GM21576 (cell line): ENCODE measurements at regions not wholly inside any gene's neighbourhood (a gene's known extent, or its start where the extent isn't known, plus 50 kb on each side); places are given as distances from the start of the nearest gene placed in this dataset.

Experiments
- ATAC-seq: cut with Tn5 transposase; IDR thresholded peaks from one replicate; pipeline ENCODE4 v1.9.1; 2021; ENCODE audit warnings: mild to moderate bottlenecking, moderate library complexity; ENCODE audit not compliant: unreplicated experiment

DNA sequence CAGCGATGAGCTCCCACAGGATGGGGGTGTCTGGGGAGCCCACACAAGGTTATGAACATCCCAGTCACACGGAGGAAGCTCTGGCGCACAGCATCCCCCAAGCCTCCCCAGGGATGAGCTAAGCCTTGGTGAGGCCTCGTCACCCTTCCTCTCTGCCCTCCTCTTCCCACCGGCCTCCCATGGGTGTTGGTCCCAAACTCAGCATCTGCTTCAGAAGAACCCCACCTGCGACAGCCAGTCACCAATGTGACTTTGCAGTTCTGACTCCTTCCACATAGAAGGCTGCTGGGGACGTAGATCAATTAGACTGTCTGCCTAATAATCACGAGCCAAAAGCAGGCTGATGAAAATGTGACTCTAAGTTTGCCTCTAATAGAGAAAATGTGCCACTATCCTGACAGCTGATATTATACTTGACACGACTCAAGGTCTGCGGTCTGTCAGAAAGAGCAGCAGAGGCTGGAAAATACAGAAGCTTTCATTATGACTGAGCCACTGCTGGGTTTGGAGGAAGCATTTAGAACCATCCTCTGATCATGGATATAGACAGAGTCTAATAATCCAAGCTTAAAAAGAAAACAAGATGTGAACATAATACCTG lies 116.0 kb upstream of the PFKP start:
- ATAC-seq, result no peak

GRCh38 chr10:2950546-2950945 lies 116.8 kb upstream of the PFKP start:
- no peak for ATAC-seq

DNA sequence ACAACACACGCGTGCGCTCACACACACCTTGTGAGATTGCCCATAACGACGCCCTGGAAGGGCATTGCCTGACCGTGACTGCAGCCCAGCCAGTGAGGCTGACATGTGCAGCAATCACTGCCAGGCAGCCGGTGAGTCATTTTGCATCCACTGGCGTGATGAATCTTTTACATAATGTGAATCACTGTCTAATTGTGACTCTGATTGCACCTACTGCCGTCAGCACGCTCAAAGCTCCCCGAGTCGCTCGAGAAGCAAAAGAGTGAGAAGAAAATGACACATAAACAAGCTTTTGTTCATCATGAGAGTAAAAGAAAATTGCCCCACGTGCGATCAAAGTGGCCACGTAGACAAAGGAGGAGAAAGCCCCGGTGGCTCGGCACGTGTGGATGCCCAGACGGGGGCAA lies 117.4 kb upstream of the PFKP start:
- peak; percentile 51 for ATAC-seq

- ATAC-seq, result no peak
Observed at GRCh38 chr10:2949221-2949947, 118.0 kb upstream of the PFKP start.

DNA sequence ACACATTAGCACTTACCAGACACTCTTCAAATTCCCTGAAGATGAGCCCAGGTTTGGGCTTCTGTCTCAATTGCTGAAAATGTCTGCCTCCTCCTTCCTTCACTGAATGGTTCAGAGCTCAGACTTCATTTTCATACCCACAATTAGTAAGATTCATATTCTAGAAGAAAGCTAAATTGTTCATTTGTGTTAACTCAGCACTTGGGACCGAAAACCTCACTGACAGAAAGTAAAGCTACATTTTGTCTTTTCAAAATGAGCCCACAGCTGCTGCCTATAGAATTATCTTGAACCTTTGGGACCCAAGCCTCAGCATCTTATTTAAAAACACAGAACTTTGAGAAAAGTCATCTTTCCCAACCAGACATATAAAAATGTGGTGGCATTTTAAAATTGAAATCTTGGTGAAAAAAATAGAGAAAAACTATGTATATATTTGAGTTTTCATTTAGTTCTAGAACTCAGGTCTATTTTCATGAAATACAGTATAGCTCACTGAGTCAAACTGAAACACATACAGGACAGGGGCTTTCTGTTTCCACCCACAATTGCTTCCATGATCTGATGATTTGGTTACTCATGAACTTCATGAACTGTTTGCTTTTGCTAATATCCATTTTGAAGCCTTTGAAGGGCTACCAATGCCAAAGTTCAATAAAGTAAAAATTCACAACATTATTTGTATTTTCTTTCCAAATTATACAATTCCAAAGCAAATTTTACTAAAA lies 119.1 kb upstream of the PFKP start:
- ATAC-seq, result peak; percentile 77

DNA sequence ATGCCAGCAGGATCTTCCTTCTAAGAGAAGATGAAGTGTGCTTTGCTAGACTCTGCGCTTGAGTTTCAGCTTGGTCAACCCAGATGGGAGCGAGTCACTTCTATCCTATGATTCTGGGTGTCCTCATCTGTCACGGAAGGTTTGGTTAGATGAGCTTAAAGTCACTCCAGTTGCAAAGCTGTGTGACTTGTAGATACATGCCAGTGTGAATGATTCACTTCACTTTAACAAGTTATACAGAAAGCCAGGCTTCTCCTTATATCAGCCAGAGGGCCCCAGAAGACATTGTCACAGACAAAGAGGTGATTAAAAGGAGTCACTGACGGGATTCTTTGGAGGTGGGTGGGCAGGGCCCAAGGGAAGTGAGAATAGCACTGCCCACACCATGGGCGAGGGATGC lies 122.6 kb upstream of the PFKP start:
- no peak for ATAC-seq

GRCh38 chr10:2943932-2944614 lies 123.3 kb upstream of the PFKP start:
- ATAC-seq, result no peak

GRCh38 chr10:2942938-2943337 lies 124.4 kb upstream of the PFKP start:
- ATAC-seq, result no peak

DNA sequence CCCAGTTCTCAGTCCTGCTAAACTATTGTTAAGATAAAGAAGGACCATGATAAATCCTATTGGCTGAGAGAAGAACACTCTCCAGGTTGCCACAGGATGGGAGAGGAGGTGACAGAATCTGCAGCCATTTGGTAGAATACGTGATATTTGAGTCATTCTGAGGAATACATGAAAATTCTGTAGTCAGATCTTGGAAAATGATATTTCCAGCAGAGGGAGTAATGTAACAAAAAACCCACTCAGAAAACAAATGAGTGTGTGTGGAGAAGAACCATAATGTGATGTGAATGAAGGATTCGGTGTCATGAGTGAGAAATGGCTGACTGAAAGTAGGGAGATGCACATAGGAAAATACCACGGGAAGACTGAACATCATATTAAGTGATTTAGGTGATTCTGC lies 128.5 kb upstream of the PFKP start:
- ATAC-seq, result no peak

GRCh38 chr10:2936816-2937215 lies 130.5 kb upstream of the PFKP start:
- ATAC-seq, result no peak

DNA sequence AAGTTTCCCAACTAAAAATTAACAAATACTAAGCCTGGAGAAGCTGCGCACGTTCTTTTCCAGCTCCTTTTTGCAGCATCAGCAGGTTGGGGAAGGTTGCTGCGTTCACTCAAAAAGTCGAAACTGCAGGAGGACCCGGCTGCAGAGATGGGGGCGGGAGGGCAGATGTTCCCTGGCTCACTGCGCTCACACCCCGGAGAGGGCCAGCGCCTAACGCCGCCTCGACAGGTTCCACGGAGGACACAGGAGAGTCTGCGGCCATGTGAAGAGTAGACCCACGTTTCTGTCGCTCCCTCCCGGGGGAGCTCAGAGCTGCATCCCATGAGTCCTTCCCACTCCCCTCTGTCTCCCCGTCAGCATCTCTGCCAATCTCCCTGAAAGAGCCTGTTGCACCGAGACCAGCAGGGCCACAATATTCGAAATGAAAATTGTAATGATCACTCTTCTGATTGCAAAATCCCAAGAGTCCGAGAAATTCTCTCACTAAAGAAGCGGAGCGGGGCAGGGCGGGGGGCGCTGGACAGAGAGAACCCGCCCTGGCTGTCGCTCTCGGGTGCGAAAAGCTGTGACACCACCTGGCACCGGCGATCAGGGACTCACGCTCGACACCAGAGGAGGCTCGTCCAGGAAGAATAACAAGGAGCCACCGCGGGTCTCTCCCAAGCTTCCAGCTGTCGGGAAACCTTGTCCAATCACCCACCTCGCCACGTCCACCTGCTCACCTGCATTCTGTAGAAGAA lies 131.5 kb upstream of the PFKP start:
- no peak for ATAC-seq

DNA sequence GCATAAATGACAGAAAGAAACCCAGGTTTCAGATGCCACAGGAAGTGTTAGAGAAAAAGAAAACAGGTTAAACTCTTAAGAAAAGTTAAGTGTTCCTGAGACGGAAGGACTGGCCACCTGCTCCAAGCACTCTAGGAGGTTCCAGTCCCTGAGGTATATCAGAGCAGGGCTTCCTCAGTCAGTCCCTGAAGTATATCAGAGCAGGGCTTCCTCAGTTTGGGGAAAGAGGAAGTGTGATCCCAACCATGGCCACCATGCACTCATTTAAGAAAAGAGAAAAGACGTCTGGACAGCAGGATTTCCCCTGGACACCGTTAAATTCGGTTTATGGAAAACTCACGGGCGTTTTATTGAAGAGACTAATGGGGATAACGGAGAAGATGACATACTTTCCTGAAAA lies 133.4 kb upstream of the PFKP start:
- no peak for ATAC-seq

DNA sequence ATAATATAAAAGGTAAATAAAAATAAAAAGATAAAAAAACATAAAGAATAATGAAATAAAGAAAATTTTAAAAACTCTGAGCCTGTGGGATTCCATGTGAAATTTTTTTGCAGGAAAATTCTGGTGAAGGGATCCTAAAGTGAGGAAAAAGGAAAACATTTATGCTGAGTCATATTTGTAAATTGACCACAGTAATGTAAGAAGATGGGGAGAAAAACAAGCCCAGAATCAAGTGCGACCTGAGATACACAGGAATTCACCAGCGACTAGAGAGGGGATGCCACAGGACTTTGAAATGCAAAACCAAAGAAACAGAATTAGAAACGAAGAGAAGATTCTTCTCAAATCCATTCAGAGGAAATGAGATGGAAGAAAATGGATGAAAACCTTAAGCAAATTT lies 133.8 kb upstream of the PFKP start:
- ATAC-seq, result no peak

- no peak for ATAC-seq
Observed at GRCh38 chr10:2933071-2933470, 134.3 kb upstream of the PFKP start.

- ATAC-seq, result no peak
Observed at GRCh38 chr10:2929480-2930258, 137.7 kb upstream of the PFKP start.

DNA sequence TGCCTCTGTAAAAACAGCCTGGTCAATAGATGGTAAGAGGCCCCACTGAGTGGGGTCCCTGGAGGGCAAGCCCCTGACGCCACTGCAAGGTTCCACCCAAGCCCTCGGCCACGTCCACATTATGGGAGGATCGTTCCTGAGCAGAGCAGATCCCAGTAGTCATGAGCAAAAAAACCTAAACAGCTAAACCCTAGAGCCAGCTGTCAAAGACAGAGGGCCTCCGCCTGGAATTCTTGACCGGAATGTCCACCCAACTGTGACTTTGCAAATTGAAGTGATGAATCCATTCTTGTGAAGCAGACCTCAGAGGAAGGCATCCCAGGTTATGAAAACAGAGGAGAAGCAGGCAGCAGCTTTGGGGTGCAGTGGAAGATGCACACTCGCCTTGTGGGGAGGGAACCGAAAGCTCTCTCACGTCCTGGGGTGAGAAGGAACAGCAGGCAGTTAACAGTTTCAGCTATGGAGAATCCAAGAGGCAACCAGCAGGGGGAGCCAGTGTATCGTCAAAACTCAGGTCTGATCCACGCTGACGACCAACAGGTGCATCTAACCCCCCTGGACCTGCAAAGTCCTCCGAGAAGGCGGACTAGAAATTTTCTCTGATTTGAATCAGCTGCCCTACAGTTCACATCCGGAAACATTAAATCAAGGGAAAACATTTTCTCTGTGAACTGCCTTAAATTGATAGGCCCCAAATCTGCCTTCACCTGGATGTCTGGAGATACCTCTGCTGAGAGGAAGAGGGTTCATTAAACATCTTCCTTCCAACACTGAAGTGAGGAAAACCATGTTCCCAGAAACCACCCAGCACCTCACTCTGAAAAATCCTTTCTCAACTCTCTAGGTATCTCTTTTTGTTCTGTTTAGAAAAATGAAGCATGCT lies 139.1 kb upstream of the PFKP start:
- peak; percentile 94 for ATAC-seq

DNA sequence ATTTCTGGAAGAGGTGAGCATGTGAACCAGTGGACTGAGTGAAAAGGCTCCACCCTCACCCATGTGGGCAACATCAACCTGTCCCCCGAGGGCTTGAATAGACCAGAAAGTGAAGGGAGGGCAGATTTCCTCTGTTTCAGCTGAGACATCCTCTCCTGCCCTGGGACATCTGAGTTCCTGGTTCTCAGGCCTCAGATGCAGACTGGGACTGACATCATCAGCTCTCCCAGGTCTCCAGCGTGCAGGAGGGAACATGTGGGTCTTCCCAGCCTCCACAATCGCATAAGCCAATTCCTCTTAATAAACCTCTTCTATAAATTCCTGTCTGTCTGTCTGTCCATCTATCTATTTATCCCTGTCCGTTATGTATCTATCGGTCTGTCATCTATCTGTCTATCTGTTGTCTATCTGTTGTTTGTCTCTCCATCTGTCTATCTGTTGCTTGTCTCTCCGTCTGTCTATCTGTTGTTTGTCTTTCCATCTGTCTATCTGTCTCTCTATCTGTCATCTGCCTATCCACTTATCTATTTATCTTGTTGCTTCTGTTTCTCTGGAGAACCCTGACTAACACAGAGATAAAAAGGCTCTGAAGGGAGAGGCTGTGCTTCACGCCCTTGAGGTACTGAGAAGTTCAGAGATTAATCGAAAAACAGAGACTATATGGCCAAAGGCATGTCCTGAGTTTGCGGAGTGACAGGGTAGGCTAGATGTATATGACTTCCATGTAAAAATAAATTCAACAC lies 140.3 kb upstream of the PFKP start:
- no peak for ATAC-seq

DNA sequence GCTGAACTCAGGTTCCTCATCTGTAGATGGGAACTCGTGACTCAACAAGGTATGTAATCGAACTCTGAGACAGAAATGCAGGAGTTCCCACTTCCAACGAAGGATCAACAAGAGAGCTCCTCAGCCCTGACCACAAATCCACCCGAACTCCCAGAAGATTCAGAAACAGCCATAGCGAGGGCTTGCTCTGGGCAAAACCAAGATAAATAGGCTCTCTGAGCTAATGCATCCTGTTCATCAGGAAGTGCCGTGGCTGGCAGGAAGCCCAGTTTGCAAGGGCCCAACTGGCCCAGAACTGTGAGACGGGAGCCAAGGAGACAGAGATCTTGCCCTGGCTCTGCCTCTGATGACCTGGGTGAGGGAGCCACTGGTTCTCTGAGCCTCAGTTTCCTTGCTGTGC lies 141.7 kb upstream of the PFKP start:
- ATAC-seq, result no peak

GRCh38 chr10:2924431-2924830 lies 142.9 kb upstream of the PFKP start:
- ATAC-seq, result no peak
